K562 (cell line): ENCODE measurements at regions not wholly inside any gene's neighbourhood (a gene's known extent, or its start where the extent isn't known, plus 50 kb on each side); places are given as distances from the start of the nearest gene placed in this dataset.

Experiments used
- ARID4B ChIP-seq: sonication (generic); formaldehyde crosslinking; IDR thresholded peaks from 2 replicates; pipeline ENCODE4 v1.8.0; 2022; ENCODE audit warnings: mild to moderate bottlenecking, missing genetic modification reagents
- CHD1 ChIP-seq: fragments of 200-600 bp; sonication (generic); IDR thresholded peaks from one replicate; pipeline ENCODE4 v1.6.1; 2012; ENCODE audit warnings: mild to moderate bottlenecking, moderate library complexity, low read length, inconsistent platforms
- GABPB2 ChIP-seq: fragments of 250-450 bp; sonication (Bioruptor Pico); conservative IDR thresholded peaks from 2 replicates; pipeline ENCODE4 v1.5.1; 2021; ENCODE audit warnings: mild to moderate bottlenecking
- KLF1 ChIP-seq: fragments of 450-650 bp; IDR thresholded peaks from 2 replicates; pipeline ENCODE4 v1.6.1; 2016; ENCODE audit warnings: missing genetic modification characterization, missing compliant biosample characterization
- LARP7 ChIP-seq: fragments of 450-650 bp; IDR thresholded peaks from 2 replicates; pipeline ENCODE4 v1.6.1; 2016
- RAD21 ChIP-seq, 2 experiments: fragments of 250-450 bp in 1 of 2; fragments of 450-650 bp in 1 of 2; sonication (Bioruptor Pico) in 1 of 2; formaldehyde crosslinking in 1 of 2; IDR thresholded peaks in 1 of 2; conservative IDR thresholded peaks in 1 of 2; 2 replicates each; pipeline versions ENCODE4 v1.4.0 to v1.8.0; 2020 to 2022; ENCODE audit warnings: mild to moderate bottlenecking in 2 of 2, moderate library complexity in 1 of 2
- RBM14 ChIP-seq: fragments of 200-400 bp; formaldehyde crosslinking; IDR thresholded peaks from 2 replicates; pipeline ENCODE4 v1.6.1; 2018; ENCODE audit warnings: low read depth, mild to moderate bottlenecking, low read length, moderate library complexity, borderline replicate concordance; ENCODE audit not compliant: insufficient read depth
- TBP ChIP-seq: optimal IDR thresholded peaks from 2 replicates; pipeline ENCODE3; 2011; ENCODE audit warnings: low read depth, low read length, improper control_type of control experiment
- ZBED1 ChIP-seq: IDR thresholded peaks from 2 replicates; pipeline ENCODE4 v1.6.1; 2014
- ZBTB26 ChIP-seq: fragments of 450-650 bp; formaldehyde crosslinking; IDR thresholded peaks from 2 replicates; pipeline ENCODE4 v1.4.0; 2022; ENCODE audit warnings: missing genetic modification characterization
- ZNF518B ChIP-seq: fragments of 250-450 bp; sonication (Bioruptor Pico); IDR thresholded peaks from 2 replicates; pipeline ENCODE4 v1.5.0; 2021; ENCODE audit warnings: mild to moderate bottlenecking, moderate library complexity
- ZNF609 ChIP-seq: sonication (generic); formaldehyde crosslinking; IDR thresholded peaks from 2 replicates; pipeline ENCODE4 v1.8.1; 2023; ENCODE audit warnings: missing genetic modification reagents, mild to moderate bottlenecking, borderline replicate concordance

GRCh38 chr7:138352570-138353461 lies 107.2 kb upstream of the TRIM24 start (continued):
- no peak for TF ChIP-seq CHD1
- TF ChIP-seq RBM14, result no peak
- TF ChIP-seq LARP7, result no peak
- peak; percentile 94 for TF ChIP-seq ZBED1
- peak; percentile 43 for TF ChIP-seq TBP
- TF ChIP-seq GABPB2 (CRISPR knock-in tag), result no peak; the same call in 1 of the 2 replicates
- TF ChIP-seq ARID4B (CRISPR knock-in tag), result no peak
- no peak for TF ChIP-seq ZNF518B (CRISPR knock-in tag)
- TF ChIP-seq KLF1, result peak; percentile 92; the same call in 1 of the 2 replicates
- TF ChIP-seq RAD21 (CRISPR knock-in tag; conservative IDR thresholded peaks at IDR 0.05 in 1 of 2, IDR thresholded peaks at IDR 0.05 in 1 of 2), result peak; percentile 14 to 55; a peak in 2 of 4 replicates
- TF ChIP-seq ZNF609 (CRISPR knock-in tag), result peak; percentile 76; the same call in 1 of the 2 replicates
- TF ChIP-seq ZBTB26 (CRISPR knock-in tag), result no peak
